T-helper 17 cell (primary cell): ENCODE measurements at regions not wholly inside any gene's neighbourhood (a gene's known extent, or its start where the extent isn't known, plus 50 kb on each side); places are given as distances from the start of the nearest gene placed in this dataset.
A peak's percentile ranks its signal among the peaks of the same experiment; 100 is the strongest.

Source experiments
- ATAC-seq: fragments of 150-1000 bp; cut with Tn5 transposase; 2 replicates; pipeline ENCODE4 v1.10.0; 2021; ENCODE audit warnings: mild to moderate bottlenecking, moderate library complexity
- DNase-seq, 3 donors: peaks; one replicate each; pipeline versions ENCODE4 v3.0.0 to v3.0.0-alpha.2; 2020 to 2021
- H3K9me3 ChIP-seq: one replicate; pipeline ENCODE4 v1.7.0; 2013; ENCODE audit warnings: low read length, mild to moderate bottlenecking; ENCODE audit not compliant: control insufficient read depth, poor library complexity, severe bottlenecking
- H3K27ac Mint-ChIP-seq: one replicate; pipeline ENCODE4 v1.8.0; 2022; ENCODE audit warnings: mild to moderate bottlenecking, moderate library complexity, mixed read lengths
- H3K27me3 Mint-ChIP-seq: one replicate; pipeline ENCODE4 v1.8.0; 2022; ENCODE audit warnings: mixed read lengths
- H3K36me3 Mint-ChIP-seq: one replicate; pipeline ENCODE4 v1.8.0; 2022; ENCODE audit warnings: low read depth, mixed read lengths
- H3K4me1 Mint-ChIP-seq: one replicate; pipeline ENCODE4 v1.8.0; 2022; ENCODE audit warnings: mild to moderate bottlenecking, mixed read lengths
- H3K4me3 Mint-ChIP-seq: one replicate; pipeline ENCODE4 v1.8.0; 2022; ENCODE audit warnings: mild to moderate bottlenecking, moderate library complexity, mixed read lengths

DNA sequence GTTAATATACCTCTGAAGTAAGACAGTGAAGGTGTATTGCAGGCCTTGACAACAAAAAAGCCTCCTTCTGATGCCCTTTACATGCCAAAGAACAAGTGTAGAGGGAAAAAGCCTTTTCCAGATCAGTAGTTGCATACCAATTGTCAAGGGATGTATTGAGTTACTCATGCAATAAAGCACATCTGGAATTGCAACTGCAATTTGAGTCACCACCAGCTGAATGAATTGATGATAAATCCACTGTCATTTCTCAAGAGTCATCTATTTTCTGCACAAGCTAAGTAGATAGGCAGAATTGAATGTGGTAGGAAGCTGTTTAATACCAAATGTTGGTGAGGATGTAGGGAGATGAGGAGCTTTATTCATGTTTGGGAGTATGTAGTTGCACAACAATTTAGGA, 325.9 kb upstream of the SMIM30 start:
- Mint-ChIP-seq H3K27me3 (peaks cover 4% of the 10 kb centered on the region), H3K36me3 (no peaks in the 10 kb centered on the region), H3K27ac (no peak overlapping the region), H3K4me1 (no peaks in the 10 kb centered on the region), H3K4me3 (no peak overlapping the region)
- no peak for ATAC-seq
- no peaks in the 10 kb centered on the region for H3K9me3 ChIP-seq
- DNase-seq, result no peak

DNA sequence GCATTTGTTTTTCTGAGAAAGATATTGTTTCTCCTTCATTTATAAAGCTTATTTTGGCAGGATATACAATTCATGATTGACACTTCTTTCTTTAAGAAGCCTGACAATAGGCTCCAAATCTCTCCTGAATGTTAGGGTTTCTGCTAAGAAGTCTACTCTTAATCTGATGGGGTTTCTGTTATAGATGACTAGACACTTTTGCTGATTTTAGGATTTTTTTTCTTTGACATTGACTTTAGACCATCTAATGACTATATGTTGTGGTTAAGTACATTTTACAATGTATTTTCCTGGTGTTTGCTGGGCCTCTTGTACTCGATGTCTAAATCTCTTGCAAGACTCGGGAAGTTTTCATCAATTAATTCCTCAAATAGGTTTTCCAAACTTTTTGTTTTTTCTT, 321.8 kb upstream of the SMIM30 start:
- Mint-ChIP-seq H3K27ac (no peak overlapping the region), H3K36me3 (no peaks in the 10 kb centered on the region), H3K27me3 (peaks cover 4% of the 10 kb centered on the region), H3K4me3 (no peak overlapping the region), H3K4me1 (no peaks in the 10 kb centered on the region)
- DNase-seq (no peak), ATAC-seq (no peak)
- H3K9me3 ChIP-seq, result no peaks in the 10 kb centered on the region

- DNase-seq (no peak), ATAC-seq (no peak)
- Mint-ChIP-seq H3K36me3 (no peaks in the 10 kb centered on the region), H3K27me3 (no peaks in the 10 kb centered on the region), H3K4me1 (no peaks in the 10 kb centered on the region), H3K4me3 (no peak overlapping the region), H3K27ac (no peak overlapping the region)
- no peaks in the 10 kb centered on the region for H3K9me3 ChIP-seq
Observed at GRCh38 chr7:113431406-113431805, 313.1 kb upstream of the SMIM30 start.

- H3K36me3 Mint-ChIP-seq, result no peaks in the 10 kb centered on the region
- H3K9me3 ChIP-seq, result no peaks in the 10 kb centered on the region
- H3K4me1 Mint-ChIP-seq, result peaks cover 3% of the 10 kb centered on the region
- no peak overlapping the region for H3K4me3 Mint-ChIP-seq
- no peaks in the 10 kb centered on the region for H3K27me3 Mint-ChIP-seq
- DNase-seq, result no peak
- ATAC-seq, result no peak
- no peak overlapping the region for H3K27ac Mint-ChIP-seq
Observed at GRCh38 chr7:113424185-113424817, 305.9 kb upstream of the SMIM30 start.

GRCh38 chr7:113421696-113422330, 303.5 kb upstream of the SMIM30 start:
- Mint-ChIP-seq H3K4me3 (peak overlapping the region; percentile 65), H3K27ac (no peak overlapping the region), H3K27me3 (no peaks in the 10 kb centered on the region), H3K36me3 (no peaks in the 10 kb centered on the region), H3K4me1 (peaks cover 3% of the 10 kb centered on the region)
- peak; percentile 98 for ATAC-seq
- peak; percentile 19 to 60 (median 29) for DNase-seq
- H3K9me3 ChIP-seq, result no peaks in the 10 kb centered on the region

GRCh38 chr7:113414401-113415035, 296.2 kb upstream of the SMIM30 start:
- H3K9me3 ChIP-seq, result no peaks in the 10 kb centered on the region

GRCh38 chr7:113412410-113412809, 294.1 kb upstream of the SMIM30 start:
- DNase-seq (no peak), ATAC-seq (no peak)
- no peak overlapping the region for H3K4me3 Mint-ChIP-seq
- H3K9me3 ChIP-seq, result no peaks in the 10 kb centered on the region
- peaks cover 40% of the 10 kb centered on the region for H3K27me3 Mint-ChIP-seq
- H3K4me1 Mint-ChIP-seq, result peaks cover 8% of the 10 kb centered on the region
- no peaks in the 10 kb centered on the region for H3K36me3 Mint-ChIP-seq
- no peak overlapping the region for H3K27ac Mint-ChIP-seq

More at GRCh38 chr7:113414401-113415035, 296.2 kb upstream of the SMIM30 start:
- DNase-seq, result no peak
- Mint-ChIP-seq H3K4me1 (peaks cover 2% of the 10 kb centered on the region), H3K4me3 (no peak overlapping the region), H3K27ac (no peak overlapping the region), H3K27me3 (peaks cover 20% of the 10 kb centered on the region), H3K36me3 (no peaks in the 10 kb centered on the region)
- ATAC-seq, result no peak

DNA sequence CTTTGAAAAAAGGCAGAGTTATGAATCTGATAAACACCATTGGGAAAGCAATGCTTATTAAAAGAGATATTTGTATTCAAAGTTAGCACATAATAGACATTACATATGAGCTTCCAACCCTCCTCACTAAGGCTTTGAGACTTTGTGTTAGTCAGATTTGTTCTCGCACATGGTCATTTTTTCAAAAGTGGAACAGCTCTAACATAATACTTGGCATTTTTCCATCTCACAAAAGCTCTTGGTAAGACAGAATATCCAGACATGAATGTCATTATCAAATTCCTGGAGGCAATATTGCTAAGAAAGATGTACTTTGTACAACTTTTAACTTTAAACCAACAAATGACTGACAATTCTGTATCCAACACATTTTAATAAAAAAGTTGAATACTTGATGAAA, 292.4 kb upstream of the SMIM30 start:
- no peak overlapping the region for H3K27ac Mint-ChIP-seq
- no peaks in the 10 kb centered on the region for H3K36me3 Mint-ChIP-seq
- H3K4me3 Mint-ChIP-seq, result no peak overlapping the region
- peaks cover 8% of the 10 kb centered on the region for H3K4me1 Mint-ChIP-seq
- DNase-seq (no peak), ATAC-seq (no peak)
- peaks cover 37% of the 10 kb centered on the region for H3K27me3 Mint-ChIP-seq
- H3K9me3 ChIP-seq, result no peaks in the 10 kb centered on the region

- no peaks in the 10 kb centered on the region for H3K9me3 ChIP-seq
- peaks cover 35% of the 10 kb centered on the region for H3K27me3 Mint-ChIP-seq
- H3K4me1 Mint-ChIP-seq, result peaks cover 6% of the 10 kb centered on the region
- H3K36me3 Mint-ChIP-seq, result no peaks in the 10 kb centered on the region
- ATAC-seq, result no peak
- no peak for DNase-seq
- no peak overlapping the region for H3K4me3 Mint-ChIP-seq
- H3K27ac Mint-ChIP-seq, result no peak overlapping the region
Observed at GRCh38 chr7:113408999-113409398, 290.6 kb upstream of the SMIM30 start.

- no peak for ATAC-seq
- H3K36me3 Mint-ChIP-seq, result no peaks in the 10 kb centered on the region
- no peaks in the 10 kb centered on the region for H3K9me3 ChIP-seq
- peaks cover 6% of the 10 kb centered on the region for H3K4me1 Mint-ChIP-seq
- no peak overlapping the region for H3K27ac Mint-ChIP-seq
- no peak for DNase-seq
- H3K4me3 Mint-ChIP-seq, result no peak overlapping the region
- peaks cover 51% of the 10 kb centered on the region for H3K27me3 Mint-ChIP-seq
Observed at GRCh38 chr7:113405296-113406056, 287.1 kb upstream of the SMIM30 start.

GRCh38 chr7:113404245-113404644, 285.9 kb upstream of the SMIM30 start:
- Mint-ChIP-seq H3K4me1 (peaks cover 6% of the 10 kb centered on the region), H3K4me3 (no peak overlapping the region), H3K27me3 (peaks cover 49% of the 10 kb centered on the region), H3K27ac (no peak overlapping the region), H3K36me3 (no peaks in the 10 kb centered on the region)
- ATAC-seq (no peak), DNase-seq (no peak)
- no peaks in the 10 kb centered on the region for H3K9me3 ChIP-seq

- ATAC-seq (no peak), DNase-seq (no peak)
- Mint-ChIP-seq H3K27ac (no peak overlapping the region), H3K36me3 (no peaks in the 10 kb centered on the region), H3K27me3 (peaks cover 31% of the 10 kb centered on the region), H3K4me3 (no peak overlapping the region), H3K4me1 (peaks cover under 1% of the 10 kb centered on the region)
- no peaks in the 10 kb centered on the region for H3K9me3 ChIP-seq
Observed at GRCh38 chr7:113402482-113402881, 284.1 kb upstream of the SMIM30 start.

GRCh38 chr7:113402005-113402404, 283.7 kb upstream of the SMIM30 start:
- Mint-ChIP-seq H3K27ac (no peak overlapping the region), H3K4me3 (no peak overlapping the region), H3K4me1 (no peaks in the 10 kb centered on the region), H3K27me3 (peaks cover 29% of the 10 kb centered on the region), H3K36me3 (no peaks in the 10 kb centered on the region)
- DNase-seq, result no peak
- H3K9me3 ChIP-seq, result no peaks in the 10 kb centered on the region
- ATAC-seq, result no peak
